Omental fat pad (tissue), 3 donors: ENCODE measurements at regions not wholly inside any gene's neighbourhood (a gene's known extent, or its start where the extent isn't known, plus 50 kb on each side); places are given as distances from the start of the nearest gene placed in this dataset.

Source experiments
- ATAC-seq: fragments of 150-250 bp; one replicate; pipeline ENCODE4 v1.9.1; 2016; ENCODE audit warnings: mild to moderate bottlenecking, moderate library complexity; ENCODE audit not compliant: low FRiP score
- DNase-seq: peaks from one replicate; pipeline ENCODE4 v3.0.0-alpha.2; 2019; ENCODE audit warnings: low spot score
- CTCF ChIP-seq, 3 donors: fragments of 450-650 bp; IDR thresholded peaks; one replicate each; pipeline ENCODE4 v1.5.1; 2016 to 2017; ENCODE audit warnings: antibody characterized with exemption in 3 of 3, mild to moderate bottlenecking in 3 of 3, moderate library complexity in 2 of 3

- no peak for TF ChIP-seq CTCF (IDR thresholded peaks at IDR 0.05)
- DNase-seq (no peak), ATAC-seq (no peak)
Observed at GRCh38 chr14:36449903-36450302, 70.1 kb downstream of the NKX2-1 start.

GRCh38 chr14:36443374-36443773 is 76.7 kb downstream of the NKX2-1 start:
- ATAC-seq (no peak), DNase-seq (no peak)
- no peak for TF ChIP-seq CTCF (IDR thresholded peaks at IDR 0.05)

GRCh38 chr14:36442824-36443241 is 77.2 kb downstream of the NKX2-1 start:
- no peak for DNase-seq
- ATAC-seq = no peak
- no peak for TF ChIP-seq CTCF (IDR thresholded peaks at IDR 0.05)

- ATAC-seq (no peak), DNase-seq (no peak)
- no peak for TF ChIP-seq CTCF (IDR thresholded peaks at IDR 0.05)
Observed at GRCh38 chr14:36441283-36441682, 78.7 kb downstream of the NKX2-1 start.

- ATAC-seq (no peak), DNase-seq (no peak)
- TF ChIP-seq CTCF (IDR thresholded peaks at IDR 0.05) = no peak
Observed at GRCh38 chr14:36439766-36440165, 80.3 kb downstream of the NKX2-1 start.

GRCh38 chr14:36438883-36439282 is 81.1 kb downstream of the NKX2-1 start:
- no peak for DNase-seq
- TF ChIP-seq CTCF (IDR thresholded peaks at IDR 0.05) = no peak
- ATAC-seq = no peak

GRCh38 chr14:36430662-36431084 is 89.4 kb downstream of the NKX2-1 start:
- no peak for DNase-seq
- TF ChIP-seq CTCF (IDR thresholded peaks at IDR 0.05) = no peak
- ATAC-seq = no peak
